HepG2 (cell line): ENCODE measurements at regions not wholly inside any gene's neighbourhood (a gene's known extent, or its start where the extent isn't known, plus 50 kb on each side); places are given as distances from the start of the nearest gene placed in this dataset.

Experiments
- ATAC-seq: fragments of 200-7000 bp; cut with Tn5 transposase; 3 replicates; pipeline ENCODE4 v1.9.1; 2020; ENCODE audit warnings: mild to moderate bottlenecking, moderate library complexity
- BruUV-seq: library from RNA; stranded (reverse); fragments of 400-500 nt; replicated peaks from 2 replicates; lab custom pipeline; 2021; lab: Mats Ljungman, UMichigan
- CTCF ChIA-PET: fragments of 300-600 bp; formaldehyde crosslinking; extraction: SDS; loops from one replicate; lab custom pipeline; 2021; ENCODE audit warnings: low total read pairs, inconsistent platforms, low intra/inter-chr PET ratio; lab: Yijun Ruan, JAX
- POLR2A ChIA-PET: fragments of 350-600 bp; sonication (Branson Sonifier 250); formaldehyde crosslinking; loops from one replicate; lab custom pipeline; 2020; ENCODE audit warnings: antibody characterized with exemption, inconsistent platforms; lab: Yijun Ruan, JAX
- DNase-seq: peaks from one replicate; pipeline ENCODE4 v3.0.0-alpha.2; 2015; ENCODE audit warnings: low spot score
- FAIRE-seq: peaks from 3 replicates; lab custom pipeline; 2011; peaks lifted over from hg19 to GRCh38; lab: Jason Lieb, UNC
- H2AFZ ChIP-seq: one replicate; pipeline ENCODE4 v1.6.1; 2011; ENCODE audit warnings: low read length, inconsistent platforms
- H3K27ac ChIP-seq: fragments of 300-600 bp; 3 replicates; pipeline ENCODE4 v1.8.0; 2011; ENCODE audit warnings: mixed run types, mild to moderate bottlenecking, mixed read lengths, low read length, inconsistent platforms; ENCODE audit not compliant: insufficient read depth; ENCODE audit errors: extremely low read length
- H3K27me3 ChIP-seq, 2 experiments: fragments of 200-600 bp in 1 of 2; 2 replicates in 1 of 2; 3 replicates in 1 of 2; pipeline versions ENCODE4 v1.6.0 to v1.8.0; 2011; ENCODE audit warnings: low read length in 2 of 2, mild to moderate bottlenecking in 2 of 2, moderate library complexity in 2 of 2, inconsistent platforms in 1 of 2; ENCODE audit not compliant: insufficient read depth in 2 of 2, control insufficient read depth in 1 of 2
- H3K36me3 ChIP-seq, 2 experiments: fragments of 200-600 bp in 1 of 2; replicated peaks in 1 of 2; 2 replicates in 1 of 2; 3 replicates in 1 of 2; pipeline versions ENCODE4 v1.5.1 to v1.8.0; 2011; ENCODE audit warnings: low read length in 2 of 2, inconsistent platforms in 1 of 2; ENCODE audit not compliant: insufficient read depth in 2 of 2, control insufficient read depth in 1 of 2
- H3K4me1 ChIP-seq: 2 replicates; pipeline ENCODE4 v1.5.1; 2012; ENCODE audit warnings: low read length, inconsistent platforms; ENCODE audit not compliant: insufficient read depth
- H3K4me2 ChIP-seq: 2 replicates; pipeline ENCODE4 v1.6.0; 2011; ENCODE audit warnings: low read depth, low read length, inconsistent platforms
- H3K4me3 ChIP-seq, 3 experiments: fragments of 200-600 bp in 1 of 3; sonication (generic), shearing (Covaris generic) in 1 of 3; replicated peaks in 1 of 3; 2 replicates each; pipeline ENCODE4 v1.5.1; 2011 to 2016; ENCODE audit warnings: low read length in 3 of 3, inconsistent platforms in 2 of 3, low read depth in 2 of 3, mild to moderate bottlenecking in 2 of 3, control low read depth in 1 of 3, mixed read lengths in 1 of 3; ENCODE audit not compliant: insufficient read depth in 1 of 3
- H3K79me2 ChIP-seq: one replicate; pipeline ENCODE4 v1.6.1; 2011; ENCODE audit warnings: low read length, inconsistent platforms; ENCODE audit not compliant: insufficient read depth
- H3K9ac ChIP-seq: 2 replicates; pipeline ENCODE4 v1.6.0; 2011; ENCODE audit warnings: mild to moderate bottlenecking, low read depth, low read length, inconsistent platforms; ENCODE audit not compliant: insufficient read depth
- H3K9me3 ChIP-seq: 2 replicates; pipeline ENCODE4 v1.5.1; 2012; ENCODE audit warnings: mild to moderate bottlenecking, low read length
- H4K20me1 ChIP-seq: 2 replicates; pipeline ENCODE4 v1.6.0; 2011; ENCODE audit warnings: inconsistent platforms, mild to moderate bottlenecking, low read length, moderate library complexity; ENCODE audit not compliant: insufficient read depth
- FOXK1 ChIP-seq: sonication (generic); formaldehyde crosslinking; IDR thresholded peaks from 2 replicates; pipeline ENCODE4 v1.4.0; 2020; ENCODE audit warnings: low read depth, missing genetic modification reagents, borderline replicate concordance
- GABPB1 ChIP-seq: IDR thresholded peaks from 2 replicates; pipeline ENCODE4 v1.6.1; 2016; ENCODE audit warnings: mild to moderate bottlenecking, missing genetic modification reagents, moderate library complexity, missing compliant biosample characterization
- HNF4A ChIP-seq: sonication (generic); formaldehyde crosslinking; IDR thresholded peaks from 2 replicates; pipeline ENCODE4 v1.4.0; 2020; ENCODE audit warnings: missing genetic modification reagents
- PLRG1 ChIP-seq: fragments of 450-650 bp; conservative IDR thresholded peaks from 2 replicates; pipeline ENCODE4 v1.6.1; 2016
- TCF7L2 ChIP-seq: IDR thresholded peaks from 2 replicates; pipeline ENCODE4 v1.6.1; 2011; ENCODE audit warnings: mild to moderate bottlenecking, low read depth, low read length, moderate library complexity
- ZNF256 ChIP-seq: sonication (generic); formaldehyde crosslinking; conservative IDR thresholded peaks from 2 replicates; pipeline ENCODE4 v1.4.0; 2020; ENCODE audit warnings: missing genetic modification reagents
- ZNF564 ChIP-seq: sonication (generic); formaldehyde crosslinking; IDR thresholded peaks from 2 replicates; pipeline ENCODE4 v1.8.1; 2023; ENCODE audit warnings: mild to moderate bottlenecking, missing genetic modification reagents
- ZNF768 ChIP-seq: sonication (generic); formaldehyde crosslinking; IDR thresholded peaks from 2 replicates; pipeline ENCODE4 v1.4.0; 2020; ENCODE audit warnings: missing genetic modification reagents
- WGBS: methylation state at CpG from one replicate; pipeline ENCODE4 v1.1.6; 2017; ENCODE audit warnings: low lambda C conversion rate; 5-methylcytosine and 5-hydroxymethylcytosine counted together
- in situ Hi-C: cut with HindIII; loops from 2 replicates; pipeline ENCODE4 v1.10.0; 2017; ENCODE audit warnings: low pct_unique_long_range_greater_than_20kb; ENCODE audit not compliant: extremely low pct_ligation_motif_present
- intact Hi-C: fragments of 100-400 bp; cut with micrococcal nuclease; formaldehyde crosslinking; loops from one replicate; pipeline ENCODE4 v1.10.0; 2022; ENCODE audit not compliant: unreplicated experiment
- TF ChIP-seq, protein P1 (sequence below): sonication (generic); formaldehyde crosslinking; IDR thresholded peaks from 2 replicates; pipeline ENCODE4 v1.4.0; 2020; ENCODE audit warnings: missing genetic modification reagents
- TF ChIP-seq, protein P2 (sequence below): sonication (generic); formaldehyde crosslinking; IDR thresholded peaks from 2 replicates; pipeline ENCODE4 v1.4.0; 2020; ENCODE audit warnings: missing genetic modification reagents
- TF ChIP-seq, protein P3 (sequence below): sonication (generic); formaldehyde crosslinking; IDR thresholded peaks from 2 replicates; pipeline ENCODE4 v1.4.0; 2020; ENCODE audit warnings: missing genetic modification reagents
- TF ChIP-seq, protein P4 (sequence below): sonication (generic); formaldehyde crosslinking; IDR thresholded peaks from 2 replicates; pipeline ENCODE4 v1.4.0; 2020; ENCODE audit warnings: missing genetic modification reagents, borderline replicate concordance
- TF ChIP-seq, protein P5 (sequence below), 2 experiments: fragments of 450-650 bp in 1 of 2; sonication (generic) in 1 of 2; formaldehyde crosslinking; IDR thresholded peaks; 2 replicates each; pipeline versions ENCODE4 v1.5.0 to v1.8.0; 2020 to 2022; ENCODE audit warnings: mild to moderate bottlenecking in 1 of 2, missing genetic modification reagents in 1 of 2

DNA sequence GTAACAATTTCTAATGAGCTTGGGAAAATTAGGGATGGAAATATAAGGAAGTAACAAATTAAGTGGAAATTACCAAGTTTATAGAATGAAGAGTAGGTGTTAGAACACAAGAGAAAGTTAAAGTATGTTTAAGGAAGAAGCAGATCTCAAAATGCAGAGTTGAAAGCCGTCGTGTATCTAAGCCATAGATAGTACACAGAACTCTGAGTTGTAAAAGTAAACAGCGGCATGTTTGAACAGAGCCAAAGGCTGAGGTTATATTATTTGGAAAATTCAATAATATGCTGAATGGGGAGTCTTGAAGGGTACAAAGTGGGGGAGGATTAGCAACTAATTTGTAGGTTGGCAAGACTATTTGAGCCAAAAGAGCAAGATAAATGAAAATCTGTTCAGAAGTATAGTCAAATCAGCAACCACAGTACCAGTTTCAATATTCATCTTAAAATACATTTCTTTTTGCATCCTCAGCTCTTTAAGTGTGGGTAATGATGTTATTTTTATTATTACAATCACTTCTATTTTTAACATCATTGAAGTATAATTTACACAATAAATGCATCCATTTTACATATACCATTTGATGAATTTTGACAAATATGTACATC is 594.8 kb upstream of the ANO3 start:
- Histone ChIP-seq H3K36me3 (no peaks in the 10 kb centered on the region), H4K20me1 (no peaks in the 10 kb centered on the region), H3K4me1 (peaks cover 17% of the 10 kb centered on the region), H3K9me3 (no peaks in the 10 kb centered on the region; the same call in 1 of the 2 replicates), H3K27ac (no peak overlapping the region), H3K4me3 (peak overlapping the region in 1 of 3 experiments; percentile 8; a peak in 1 of 6 replicates), H2AFZ (no peak overlapping the region), H3K27me3 (no peaks in the 10 kb centered on the region), H3K4me2 (peak overlapping the region; percentile 38; the same call in 1 of the 2 replicates), H3K79me2 (no peaks in the 10 kb centered on the region), H3K9ac (no peak overlapping the region)
- DNase-seq (peak; percentile 28), FAIRE-seq (peak; percentile 54), ATAC-seq (peak; percentile 97)
- POLR2A ChIA-PET, result no interaction called here
- CTCF ChIA-PET, result no interaction called here
- WGBS, result 4% methylated on average over 3 of the region's 3 CpGs
- in situ Hi-C loops, result no loop called here
- intact Hi-C loops, result no loop called here
- no TSS peak for BruUV-seq
- TF ChIP-seq, protein P1, sequence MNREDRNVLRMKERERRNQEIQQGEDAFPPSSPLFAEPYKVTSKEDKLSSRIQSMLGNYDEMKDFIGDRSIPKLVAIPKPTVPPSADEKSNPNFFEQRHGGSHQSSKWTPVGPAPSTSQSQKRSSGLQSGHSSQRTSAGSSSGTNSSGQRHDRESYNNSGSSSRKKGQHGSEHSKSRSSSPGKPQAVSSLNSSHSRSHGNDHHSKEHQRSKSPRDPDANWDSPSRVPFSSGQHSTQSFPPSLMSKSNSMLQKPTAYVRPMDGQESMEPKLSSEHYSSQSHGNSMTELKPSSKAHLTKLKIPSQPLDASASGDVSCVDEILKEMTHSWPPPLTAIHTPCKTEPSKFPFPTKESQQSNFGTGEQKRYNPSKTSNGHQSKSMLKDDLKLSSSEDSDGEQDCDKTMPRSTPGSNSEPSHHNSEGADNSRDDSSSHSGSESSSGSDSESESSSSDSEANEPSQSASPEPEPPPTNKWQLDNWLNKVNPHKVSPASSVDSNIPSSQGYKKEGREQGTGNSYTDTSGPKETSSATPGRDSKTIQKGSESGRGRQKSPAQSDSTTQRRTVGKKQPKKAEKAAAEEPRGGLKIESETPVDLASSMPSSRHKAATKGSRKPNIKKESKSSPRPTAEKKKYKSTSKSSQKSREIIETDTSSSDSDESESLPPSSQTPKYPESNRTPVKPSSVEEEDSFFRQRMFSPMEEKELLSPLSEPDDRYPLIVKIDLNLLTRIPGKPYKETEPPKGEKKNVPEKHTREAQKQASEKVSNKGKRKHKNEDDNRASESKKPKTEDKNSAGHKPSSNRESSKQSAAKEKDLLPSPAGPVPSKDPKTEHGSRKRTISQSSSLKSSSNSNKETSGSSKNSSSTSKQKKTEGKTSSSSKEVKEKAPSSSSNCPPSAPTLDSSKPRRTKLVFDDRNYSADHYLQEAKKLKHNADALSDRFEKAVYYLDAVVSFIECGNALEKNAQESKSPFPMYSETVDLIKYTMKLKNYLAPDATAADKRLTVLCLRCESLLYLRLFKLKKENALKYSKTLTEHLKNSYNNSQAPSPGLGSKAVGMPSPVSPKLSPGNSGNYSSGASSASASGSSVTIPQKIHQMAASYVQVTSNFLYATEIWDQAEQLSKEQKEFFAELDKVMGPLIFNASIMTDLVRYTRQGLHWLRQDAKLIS, result no peak
- peak; percentile 32; the same call in 1 of the 2 replicates for TF ChIP-seq FOXK1
- TF ChIP-seq PLRG1, result no peak
- TF ChIP-seq, protein P2, sequence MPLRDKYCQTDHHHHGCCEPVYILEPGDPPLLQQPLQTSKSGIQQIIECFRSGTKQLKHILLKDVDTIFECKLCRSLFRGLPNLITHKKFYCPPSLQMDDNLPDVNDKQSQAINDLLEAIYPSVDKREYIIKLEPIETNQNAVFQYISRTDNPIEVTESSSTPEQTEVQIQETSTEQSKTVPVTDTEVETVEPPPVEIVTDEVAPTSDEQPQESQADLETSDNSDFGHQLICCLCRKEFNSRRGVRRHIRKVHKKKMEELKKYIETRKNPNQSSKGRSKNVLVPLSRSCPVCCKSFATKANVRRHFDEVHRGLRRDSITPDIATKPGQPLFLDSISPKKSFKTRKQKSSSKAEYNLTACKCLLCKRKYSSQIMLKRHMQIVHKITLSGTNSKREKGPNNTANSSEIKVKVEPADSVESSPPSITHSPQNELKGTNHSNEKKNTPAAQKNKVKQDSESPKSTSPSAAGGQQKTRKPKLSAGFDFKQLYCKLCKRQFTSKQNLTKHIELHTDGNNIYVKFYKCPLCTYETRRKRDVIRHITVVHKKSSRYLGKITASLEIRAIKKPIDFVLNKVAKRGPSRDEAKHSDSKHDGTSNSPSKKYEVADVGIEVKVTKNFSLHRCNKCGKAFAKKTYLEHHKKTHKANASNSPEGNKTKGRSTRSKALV, result no peak
- TF ChIP-seq GABPB1, result no peak
- TF ChIP-seq, protein P3, sequence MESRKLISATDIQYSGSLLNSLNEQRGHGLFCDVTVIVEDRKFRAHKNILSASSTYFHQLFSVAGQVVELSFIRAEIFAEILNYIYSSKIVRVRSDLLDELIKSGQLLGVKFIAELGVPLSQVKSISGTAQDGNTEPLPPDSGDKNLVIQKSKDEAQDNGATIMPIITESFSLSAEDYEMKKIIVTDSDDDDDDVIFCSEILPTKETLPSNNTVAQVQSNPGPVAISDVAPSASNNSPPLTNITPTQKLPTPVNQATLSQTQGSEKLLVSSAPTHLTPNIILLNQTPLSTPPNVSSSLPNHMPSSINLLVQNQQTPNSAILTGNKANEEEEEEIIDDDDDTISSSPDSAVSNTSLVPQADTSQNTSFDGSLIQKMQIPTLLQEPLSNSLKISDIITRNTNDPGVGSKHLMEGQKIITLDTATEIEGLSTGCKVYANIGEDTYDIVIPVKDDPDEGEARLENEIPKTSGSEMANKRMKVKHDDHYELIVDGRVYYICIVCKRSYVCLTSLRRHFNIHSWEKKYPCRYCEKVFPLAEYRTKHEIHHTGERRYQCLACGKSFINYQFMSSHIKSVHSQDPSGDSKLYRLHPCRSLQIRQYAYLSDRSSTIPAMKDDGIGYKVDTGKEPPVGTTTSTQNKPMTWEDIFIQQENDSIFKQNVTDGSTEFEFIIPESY, result no peak
- TF ChIP-seq ZNF768 (CRISPR knock-in tag), result no peak
- TF ChIP-seq TCF7L2, result peak; percentile 40
- no peak for TF ChIP-seq ZNF564 (CRISPR knock-in tag)
- TF ChIP-seq ZNF256 (CRISPR knock-in tag), result no peak
- TF ChIP-seq, protein P4, sequence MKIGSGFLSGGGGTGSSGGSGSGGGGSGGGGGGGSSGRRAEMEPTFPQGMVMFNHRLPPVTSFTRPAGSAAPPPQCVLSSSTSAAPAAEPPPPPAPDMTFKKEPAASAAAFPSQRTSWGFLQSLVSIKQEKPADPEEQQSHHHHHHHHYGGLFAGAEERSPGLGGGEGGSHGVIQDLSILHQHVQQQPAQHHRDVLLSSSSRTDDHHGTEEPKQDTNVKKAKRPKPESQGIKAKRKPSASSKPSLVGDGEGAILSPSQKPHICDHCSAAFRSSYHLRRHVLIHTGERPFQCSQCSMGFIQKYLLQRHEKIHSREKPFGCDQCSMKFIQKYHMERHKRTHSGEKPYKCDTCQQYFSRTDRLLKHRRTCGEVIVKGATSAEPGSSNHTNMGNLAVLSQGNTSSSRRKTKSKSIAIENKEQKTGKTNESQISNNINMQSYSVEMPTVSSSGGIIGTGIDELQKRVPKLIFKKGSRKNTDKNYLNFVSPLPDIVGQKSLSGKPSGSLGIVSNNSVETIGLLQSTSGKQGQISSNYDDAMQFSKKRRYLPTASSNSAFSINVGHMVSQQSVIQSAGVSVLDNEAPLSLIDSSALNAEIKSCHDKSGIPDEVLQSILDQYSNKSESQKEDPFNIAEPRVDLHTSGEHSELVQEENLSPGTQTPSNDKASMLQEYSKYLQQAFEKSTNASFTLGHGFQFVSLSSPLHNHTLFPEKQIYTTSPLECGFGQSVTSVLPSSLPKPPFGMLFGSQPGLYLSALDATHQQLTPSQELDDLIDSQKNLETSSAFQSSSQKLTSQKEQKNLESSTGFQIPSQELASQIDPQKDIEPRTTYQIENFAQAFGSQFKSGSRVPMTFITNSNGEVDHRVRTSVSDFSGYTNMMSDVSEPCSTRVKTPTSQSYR (CRISPR knock-in tag), result no peak
- TF ChIP-seq, protein P5, sequence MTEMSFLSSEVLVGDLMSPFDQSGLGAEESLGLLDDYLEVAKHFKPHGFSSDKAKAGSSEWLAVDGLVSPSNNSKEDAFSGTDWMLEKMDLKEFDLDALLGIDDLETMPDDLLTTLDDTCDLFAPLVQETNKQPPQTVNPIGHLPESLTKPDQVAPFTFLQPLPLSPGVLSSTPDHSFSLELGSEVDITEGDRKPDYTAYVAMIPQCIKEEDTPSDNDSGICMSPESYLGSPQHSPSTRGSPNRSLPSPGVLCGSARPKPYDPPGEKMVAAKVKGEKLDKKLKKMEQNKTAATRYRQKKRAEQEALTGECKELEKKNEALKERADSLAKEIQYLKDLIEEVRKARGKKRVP (CRISPR knock-in tag; IDR thresholded peaks at IDR 0.05), result no peak
- TF ChIP-seq HNF4A, result peak; percentile 80
